ENCODE measurements at regions not wholly inside any gene's neighbourhood (a gene's known extent, or its start where the extent isn't known, plus 50 kb on each side); places are given as distances from the start of the nearest gene placed in this dataset.
"Not testable (repeated sequence)": the region's sequence is repeated elsewhere in the genome, so short reads cannot be mapped to it uniquely, and the experiment has no call there.

DNA sequence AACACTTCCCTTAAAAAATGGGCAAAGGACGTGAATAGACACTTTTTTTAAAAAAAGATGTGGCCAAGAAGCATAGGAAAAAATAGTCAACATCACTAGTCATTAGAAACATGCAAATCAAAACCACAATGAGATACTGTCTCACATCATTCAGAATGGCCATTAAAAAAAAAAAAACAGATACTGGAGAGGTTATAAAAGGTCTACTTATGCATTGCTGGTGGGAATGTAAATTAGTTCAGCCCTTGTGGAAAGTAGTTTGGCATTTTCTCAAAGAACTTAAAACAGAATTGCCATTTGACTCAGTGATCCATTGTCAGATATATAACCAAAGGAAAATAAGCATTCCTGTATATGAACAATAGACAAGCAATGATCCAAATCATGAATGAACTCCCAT, 352.8 kb upstream of the EPHA5 start:
- no peak for DNase-seq (ENCODE audit: low read depth)

- DNase-seq (ENCODE audit: low read depth), result no peak
These were observed 347.4 kb upstream of the EPHA5 start for GRCh38 chr4:66017671-66018070.

GRCh38 chr4:66016240-66016639, 346.0 kb upstream of the EPHA5 start:
- no peak for DNase-seq (ENCODE audit: low read depth)

DNA sequence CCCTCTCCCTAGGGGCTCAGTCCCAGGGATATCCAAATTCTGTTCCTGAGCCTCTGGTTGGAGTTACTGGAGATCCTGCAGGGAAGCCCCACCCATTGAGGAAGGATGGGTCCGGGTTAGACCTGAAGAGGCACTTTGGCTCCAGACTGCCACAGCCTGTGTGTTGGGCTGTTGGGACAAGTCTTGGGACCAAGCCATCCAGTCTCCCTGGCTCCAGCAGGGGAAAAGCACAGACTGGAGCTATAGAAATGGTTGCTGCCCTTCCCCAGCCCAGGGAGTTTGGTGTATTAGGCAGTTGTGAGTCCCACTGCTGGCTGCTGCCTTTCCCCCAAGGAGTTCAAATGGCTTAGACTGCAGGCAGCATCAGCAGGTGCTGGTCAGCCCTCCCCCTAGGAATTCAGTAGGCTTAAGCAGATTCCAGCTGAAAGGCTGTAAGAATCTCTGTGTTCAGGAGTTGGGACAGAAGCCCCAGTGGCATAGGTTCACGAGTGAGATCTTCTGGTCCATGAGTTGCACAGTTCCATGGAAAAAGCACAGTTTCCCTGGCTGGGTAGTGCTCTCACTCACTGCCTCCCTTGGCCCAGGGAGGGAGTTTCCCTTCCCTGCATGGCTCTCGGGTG, 344.0 kb upstream of the EPHA5 start:
- DNase-seq (ENCODE audit: low read depth), result no peak

- DNase-seq (ENCODE audit: low read depth), result peak; percentile 38
These were observed 330.3 kb upstream of the EPHA5 start for GRCh38 chr4:66000510-66001117.

- DNase-seq (ENCODE audit: low read depth), result no peak
These were observed 329.2 kb upstream of the EPHA5 start for GRCh38 chr4:65999518-65999871.

- DNase-seq (ENCODE audit: low read depth), result not testable (repeated sequence)
These were observed 328.7 kb upstream of the EPHA5 start for GRCh38 chr4:65998807-65999517.

DNA sequence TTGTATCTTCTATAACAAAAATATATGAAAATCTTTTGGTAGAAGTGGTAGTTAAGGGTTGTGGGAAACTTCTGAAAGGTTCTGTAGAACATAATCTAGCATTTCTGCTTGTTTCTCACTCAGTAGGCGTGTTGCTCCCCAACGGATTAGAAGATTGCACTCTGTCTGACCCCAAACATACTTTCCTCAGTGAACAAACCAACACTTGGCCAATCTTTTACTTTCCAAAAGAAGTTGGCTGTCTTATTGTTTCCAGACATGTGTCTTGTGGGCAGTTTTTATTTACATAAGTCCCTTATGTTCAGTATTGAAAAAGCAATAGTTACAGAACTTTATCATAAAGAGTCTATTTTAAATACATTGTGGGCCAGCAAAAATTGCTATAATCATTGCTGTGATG, 312.8 kb upstream of the EPHA5 start:
- DNase-seq (ENCODE audit: low read depth), result peak; percentile 76

- no peak for DNase-seq (ENCODE audit: low read depth)
These were observed 306.0 kb upstream of the EPHA5 start for GRCh38 chr4:65976287-65976686.

- DNase-seq (ENCODE audit: low read depth), result no peak
These were observed 302.9 kb upstream of the EPHA5 start for GRCh38 chr4:65973186-65973585.

- no peak for DNase-seq (ENCODE audit: low read depth)
These were observed 301.4 kb upstream of the EPHA5 start for GRCh38 chr4:65971686-65972085.

DNA sequence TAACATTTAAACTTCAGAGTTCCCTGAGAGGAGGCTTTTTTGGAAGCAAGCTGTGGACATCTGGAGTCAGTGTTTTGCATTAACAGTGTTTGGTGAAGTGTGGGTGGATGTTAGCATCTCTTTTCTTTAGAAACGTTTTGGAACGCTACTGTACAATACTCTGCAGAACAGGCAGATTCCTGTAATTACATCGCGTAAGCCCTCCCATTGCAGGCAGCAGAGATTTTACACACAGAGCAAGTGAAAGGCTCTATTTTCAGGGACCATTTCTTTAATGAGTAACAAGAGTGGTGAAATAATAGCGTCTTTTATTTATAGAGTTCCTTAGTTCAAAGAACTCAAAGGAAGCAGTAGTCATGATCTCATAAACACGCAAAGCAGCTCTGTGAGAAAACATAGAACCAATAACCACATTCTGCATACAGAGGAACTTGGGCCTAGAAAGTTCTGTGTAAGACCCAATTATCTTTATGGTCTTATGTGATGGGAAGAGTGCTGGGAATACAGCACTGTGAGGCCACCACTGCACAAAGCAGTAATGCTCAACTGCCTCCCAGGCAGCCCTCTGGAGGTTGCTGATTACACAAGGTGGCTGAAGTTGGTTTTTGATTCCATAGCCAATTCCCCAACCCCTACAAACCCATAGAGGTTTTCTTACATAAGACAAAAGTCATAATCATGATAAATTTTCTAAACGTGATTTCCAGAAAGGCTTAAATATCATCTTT, 298.7 kb upstream of the EPHA5 start:
- DNase-seq (ENCODE audit: low read depth), result peak; percentile 48

DNA sequence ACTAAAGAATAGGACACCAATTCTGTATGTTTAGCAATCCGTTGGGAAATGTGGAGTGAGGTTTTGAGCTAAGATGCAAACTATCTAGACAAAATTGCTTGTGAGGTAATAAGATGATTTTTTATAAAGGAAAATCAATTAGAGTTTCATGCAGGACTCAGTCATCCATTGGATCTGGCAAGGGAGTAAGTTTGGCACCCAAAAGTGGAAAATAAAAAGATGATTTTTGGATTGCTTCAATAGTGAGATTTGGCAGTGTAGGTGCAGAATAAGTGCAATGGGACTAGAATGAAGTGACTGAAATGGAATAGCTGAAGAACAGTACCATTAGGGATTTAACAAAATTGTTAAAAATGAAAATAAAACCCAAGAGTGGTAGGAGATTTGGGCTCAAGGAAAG, 290.5 kb upstream of the EPHA5 start:
- DNase-seq (ENCODE audit: low read depth), result no peak

DNA sequence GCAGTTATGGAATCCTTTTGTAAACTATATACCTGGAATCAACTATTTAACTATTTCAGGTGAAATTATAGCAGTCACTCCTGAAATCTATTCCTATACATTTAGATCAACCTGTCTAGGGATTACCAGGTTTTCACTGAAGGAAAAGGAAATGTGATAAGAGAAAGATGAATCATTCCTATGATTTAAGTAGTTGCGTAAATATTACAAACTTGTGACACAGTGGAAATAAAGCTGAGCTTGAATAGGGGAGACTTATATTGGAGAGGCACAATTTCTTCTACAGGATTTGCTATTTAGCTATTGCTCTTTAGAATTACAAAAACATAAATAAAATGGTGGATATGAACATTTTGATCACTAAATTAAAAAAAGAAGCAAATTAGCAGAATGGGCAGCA, 284.1 kb upstream of the EPHA5 start:
- DNase-seq (ENCODE audit: low read depth), result no peak

DNA sequence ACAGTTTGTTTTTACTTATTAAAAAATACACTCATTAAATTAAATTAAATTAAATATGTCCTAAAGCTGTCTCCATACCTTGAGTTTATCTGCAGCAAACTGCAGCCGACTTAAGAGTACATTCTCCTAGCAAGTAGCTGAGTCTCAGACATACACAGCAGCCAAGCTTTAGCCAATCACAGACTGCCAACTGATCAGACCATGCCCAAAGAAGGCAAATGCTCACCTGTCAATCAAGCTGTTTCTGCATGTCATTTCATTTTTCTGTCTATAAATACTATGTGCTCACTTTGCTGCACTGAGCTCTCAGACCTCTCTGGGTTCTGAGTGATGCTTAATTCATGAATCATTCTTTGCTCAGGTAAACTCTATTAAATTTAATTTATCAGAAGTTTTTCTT, 280.9 kb upstream of the EPHA5 start:
- no peak for DNase-seq (ENCODE audit: low read depth)

- no peak for DNase-seq (ENCODE audit: low read depth)
These were observed 272.8 kb upstream of the EPHA5 start for GRCh38 chr4:65943076-65943475.

DNA sequence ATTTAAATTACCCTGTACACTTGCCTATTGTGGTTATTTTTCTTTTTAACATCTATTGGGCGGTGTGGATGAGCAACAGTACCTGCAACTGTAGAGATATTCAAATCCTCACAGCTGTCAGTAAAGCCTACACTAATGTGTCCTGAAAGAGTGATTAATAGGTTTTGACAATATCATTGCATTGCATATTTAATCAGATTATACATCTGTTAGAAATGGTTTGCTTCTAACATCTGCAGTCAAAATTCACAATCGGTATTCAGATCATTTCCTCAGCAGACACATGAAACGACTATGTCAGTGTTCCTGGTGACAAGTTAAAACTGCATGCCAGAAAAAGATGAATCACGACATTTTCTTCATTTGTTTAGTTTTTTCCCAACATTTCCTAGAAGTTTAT, 254.6 kb upstream of the EPHA5 start:
- DNase-seq (ENCODE audit: low read depth), result no peak

GRCh38 chr4:65923616-65924015, 253.3 kb upstream of the EPHA5 start:
- no peak for DNase-seq (ENCODE audit: low read depth)

- no peak for DNase-seq (ENCODE audit: low read depth)
These were observed 250.9 kb upstream of the EPHA5 start for GRCh38 chr4:65921180-65921579.

DNA sequence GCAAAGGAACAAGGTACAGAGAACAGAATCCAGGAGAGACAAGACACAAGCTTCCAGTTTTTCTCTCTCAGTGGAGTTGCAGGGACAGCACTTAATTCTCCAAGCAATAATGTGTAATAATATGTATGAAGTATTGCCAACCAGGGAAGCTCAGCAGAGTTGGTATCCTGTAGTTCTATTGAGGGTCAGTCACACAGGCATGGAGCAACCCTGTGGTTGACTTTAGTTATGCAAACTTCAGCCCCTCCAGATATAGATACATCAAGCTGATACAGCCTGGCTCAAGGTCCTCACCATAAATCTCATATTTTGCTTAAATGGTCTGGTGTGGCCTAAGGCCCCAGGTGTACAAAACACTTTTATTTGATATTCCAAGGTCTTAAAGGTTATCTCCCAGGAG, 248.6 kb upstream of the EPHA5 start:
- DNase-seq (ENCODE audit: low read depth), result no peak

DNA sequence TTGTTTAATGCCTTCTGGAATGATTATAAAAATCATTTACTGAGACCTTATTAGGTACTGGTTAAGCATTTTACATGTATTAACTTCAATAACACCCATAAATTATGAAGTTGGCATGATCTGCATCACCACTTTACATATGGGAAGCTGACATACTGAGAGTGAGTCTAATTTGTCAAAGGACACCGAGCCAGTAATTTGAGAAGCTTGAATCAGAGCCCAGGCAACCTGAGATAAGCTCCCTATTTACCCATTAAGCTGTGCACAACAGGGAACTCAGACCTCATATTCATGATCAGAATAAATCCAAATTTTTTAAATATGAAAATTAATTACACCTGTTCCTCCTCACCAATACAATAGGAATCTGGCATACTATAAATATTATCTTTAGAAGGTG, 247.9 kb upstream of the EPHA5 start:
- DNase-seq (ENCODE audit: low read depth), result no peak

DNA sequence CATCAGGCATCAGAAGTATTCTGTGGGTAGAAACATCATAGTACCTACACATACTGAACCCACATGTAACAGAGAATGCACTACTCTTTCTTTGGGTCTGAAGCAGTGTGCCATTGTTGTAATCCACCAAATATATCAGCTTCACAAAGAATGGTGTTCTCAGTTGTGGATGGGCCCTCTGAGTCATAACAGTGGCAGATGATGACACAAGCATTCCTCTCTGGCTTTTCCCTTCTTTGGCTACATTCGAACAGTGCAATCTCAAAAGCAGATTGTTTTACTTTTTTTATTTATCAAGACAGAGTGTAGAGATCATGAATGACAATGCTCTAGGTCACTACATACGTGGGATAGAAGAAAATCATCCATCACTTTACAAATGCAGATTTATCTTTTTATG, 247.2 kb upstream of the EPHA5 start:
- DNase-seq (ENCODE audit: low read depth), result peak; percentile 25

GRCh38 chr4:65911720-65912119, 241.4 kb upstream of the EPHA5 start:
- DNase-seq (ENCODE audit: low read depth), result no peak
